IMR-90 (cell line): ENCODE measurements at regions not wholly inside any gene's neighbourhood (a gene's known extent, or its start where the extent isn't known, plus 50 kb on each side); places are given as distances from the start of the nearest gene placed in this dataset.
A peak's percentile ranks its signal among the peaks of the same experiment; 100 is the strongest.

Experiments
- ATAC-seq: fragments of 200-7000 bp; cut with Tn5 transposase; 2 replicates; pipeline ENCODE4 v1.9.1; 2020; ENCODE audit warnings: low read depth, mild to moderate bottlenecking, moderate library complexity
- BruUV-seq: library from RNA; stranded (reverse); fragments of 400-500 nt; replicated peaks from 2 replicates; lab custom pipeline; 2021; lab: Mats Ljungman, UMichigan
- CTCF ChIA-PET: fragments of 300-600 bp; formaldehyde crosslinking; extraction: SDS; loops from one replicate; lab custom pipeline; 2021; ENCODE audit warnings: antibody characterized with exemption; lab: Yijun Ruan, JAX
- POLR2A ChIA-PET: fragments of 300-600 bp; sonication (Branson Sonifier 250); formaldehyde crosslinking; loops from one replicate; lab custom pipeline; 2022; ENCODE audit warnings: antibody characterized with exemption; ENCODE audit not compliant: unreplicated experiment; lab: Charles Lee
- DNase-seq: peaks from one replicate; pipeline ENCODE4 v3.0.0; 2013
- H2AFZ ChIP-seq: replicated peaks from 2 replicates; pipeline ENCODE3; 2013; ENCODE audit warnings: low read length, mild to moderate bottlenecking; ENCODE audit not compliant: poor library complexity
- H2AK5ac ChIP-seq: 2 replicates; pipeline ENCODE4 v1.6.1; 2013; ENCODE audit warnings: low read depth, low read length, inconsistent platforms
- H2AK9ac ChIP-seq: replicated peaks from 2 replicates; pipeline ENCODE3; 2013; ENCODE audit warnings: mild to moderate bottlenecking, low read depth, low read length, moderate library complexity; ENCODE audit not compliant: poor library complexity
- H2BK120ac ChIP-seq: 2 replicates; pipeline ENCODE4 v1.6.1; 2013; ENCODE audit warnings: low read depth, low read length, inconsistent platforms
- H2BK15ac ChIP-seq: 3 replicates; pipeline ENCODE4 v1.6.1; 2013; ENCODE audit warnings: low read depth, low read length, inconsistent platforms
- H2BK20ac ChIP-seq: 2 replicates; pipeline ENCODE4 v1.6.1; 2013; ENCODE audit warnings: low read depth, mild to moderate bottlenecking, inconsistent platforms, low read length, moderate library complexity
- H2BK5ac ChIP-seq: 2 replicates; pipeline ENCODE4 v1.6.1; 2013; ENCODE audit warnings: mild to moderate bottlenecking, low read depth, low read length, inconsistent platforms; ENCODE audit not compliant: poor library complexity, severe bottlenecking
- H3K14ac ChIP-seq: replicated peaks from 2 replicates; pipeline ENCODE4 v1.6.1; 2013; ENCODE audit warnings: low read depth, low read length, inconsistent platforms
- H3K18ac ChIP-seq: 2 replicates; pipeline ENCODE4 v1.6.1; 2013; ENCODE audit warnings: low read depth, low read length, control low read depth
- H3K23ac ChIP-seq: 2 replicates; pipeline ENCODE4 v1.6.1; 2013; ENCODE audit warnings: low read depth, low read length, inconsistent platforms
- H3K27ac ChIP-seq: 2 replicates; pipeline ENCODE4 v1.5.1; 2013; ENCODE audit warnings: mild to moderate bottlenecking, control low read depth, low read length; ENCODE audit not compliant: insufficient read depth
- H3K27me3 ChIP-seq: 2 replicates; pipeline ENCODE4 v1.6.1; 2013; ENCODE audit warnings: low read length; ENCODE audit not compliant: control insufficient read depth, insufficient read depth
- H3K36me3 ChIP-seq: 2 replicates; pipeline ENCODE4 v1.6.1; 2013; ENCODE audit warnings: low read length, mixed read lengths; ENCODE audit not compliant: control insufficient read depth, insufficient read depth
- H3K4ac ChIP-seq: 2 replicates; pipeline ENCODE4 v1.6.1; 2013; ENCODE audit warnings: low read depth, low read length, inconsistent platforms
- H3K4me1 ChIP-seq: 2 replicates; pipeline ENCODE4 v1.6.1; 2013; ENCODE audit warnings: low read length, mixed read lengths; ENCODE audit not compliant: control insufficient read depth, insufficient read depth
- H3K4me2 ChIP-seq: 2 replicates; pipeline ENCODE4 v1.6.1; 2013; ENCODE audit warnings: low read depth, mild to moderate bottlenecking, control low read depth, low read length, moderate library complexity
- H3K4me3 ChIP-seq: 2 replicates; pipeline ENCODE4 v1.5.1; 2013; ENCODE audit warnings: low read depth, mild to moderate bottlenecking, control low read depth, low read length, moderate library complexity; ENCODE audit not compliant: insufficient read depth
- H3K56ac ChIP-seq: 2 replicates; pipeline ENCODE4 v1.6.1; 2013; ENCODE audit warnings: low read length, inconsistent platforms; ENCODE audit not compliant: insufficient read depth; ENCODE audit errors: extremely low read depth
- H3K79me1 ChIP-seq, 2 experiments: 2 replicates each; pipeline ENCODE4 v1.6.1; 2013; ENCODE audit warnings: low read length in 2 of 2, inconsistent platforms in 1 of 2, low read depth in 1 of 2
- H3K9ac ChIP-seq: 2 replicates; pipeline ENCODE4 v1.6.1; 2013; ENCODE audit warnings: low read depth, low read length, control low read depth
- H3K9me1 ChIP-seq: 2 replicates; pipeline ENCODE4 v1.6.1; 2013; ENCODE audit warnings: low read length, inconsistent platforms; ENCODE audit not compliant: insufficient read depth
- H3K9me3 ChIP-seq: 2 replicates; pipeline ENCODE4 v1.6.1; 2013; ENCODE audit warnings: low read length; ENCODE audit not compliant: control insufficient read depth, insufficient read depth
- H4K20me1 ChIP-seq: 2 replicates; pipeline ENCODE4 v1.6.1; 2013; ENCODE audit warnings: low read length, inconsistent platforms; ENCODE audit not compliant: insufficient read depth
- H4K5ac ChIP-seq: 2 replicates; pipeline ENCODE4 v1.6.1; 2013; ENCODE audit warnings: mild to moderate bottlenecking, low read depth, low read length, control low read depth
- H4K8ac ChIP-seq, 2 experiments: 2 replicates each; pipeline ENCODE4 v1.6.1; 2013; ENCODE audit warnings: low read depth in 2 of 2, low read length in 2 of 2, control low read depth in 1 of 2, inconsistent platforms in 1 of 2
- H4K91ac ChIP-seq: 2 replicates; pipeline ENCODE4 v1.6.1; 2013; ENCODE audit warnings: low read depth, low read length, inconsistent platforms; ENCODE audit not compliant: insufficient read depth
- BHLHE40 ChIP-seq: fragments of 150-350 bp; IDR thresholded peaks from 2 replicates; pipeline ENCODE4 v1.6.1; 2016; ENCODE audit warnings: mild to moderate bottlenecking, low read depth, low read length
- CHD1 ChIP-seq: IDR thresholded peaks from 2 replicates; pipeline ENCODE4 v1.6.1; 2012; ENCODE audit warnings: low read depth, low read length, improper control_type of control experiment
- CTCF ChIP-seq: conservative IDR thresholded peaks from 2 replicates; pipeline ENCODE4 v1.5.1; 2012; ENCODE audit warnings: mild to moderate bottlenecking, low read depth, low read length, improper control_type of control experiment
- ELK1 ChIP-seq: fragments of 150-350 bp; IDR thresholded peaks from 2 replicates; pipeline ENCODE4 v1.6.1; 2016; ENCODE audit warnings: low read depth, mild to moderate bottlenecking, low read length, moderate library complexity, borderline replicate concordance
- FOS ChIP-seq: fragments of 150-350 bp; IDR thresholded peaks from 2 replicates; pipeline ENCODE4 v1.6.1; 2016; ENCODE audit warnings: low read depth, low read length
- MAZ ChIP-seq: IDR thresholded peaks from 2 replicates; pipeline ENCODE4 v1.6.1; 2012; ENCODE audit warnings: low read depth, mild to moderate bottlenecking, low read length, improper control_type of control experiment, moderate library complexity, borderline replicate concordance
- POLR2A ChIP-seq: IDR thresholded peaks from 2 replicates; pipeline ENCODE4 v1.6.1; 2012; ENCODE audit warnings: mild to moderate bottlenecking, low read depth, low read length
- RAD21 ChIP-seq: IDR thresholded peaks from 2 replicates; pipeline ENCODE4 v1.6.1; 2012; ENCODE audit warnings: low read length, improper control_type of control experiment
- RCOR1 ChIP-seq: IDR thresholded peaks from 2 replicates; pipeline ENCODE4 v1.6.1; 2012; ENCODE audit warnings: mild to moderate bottlenecking, low read length, improper control_type of control experiment; ENCODE audit not compliant: insufficient replicate concordance
- RFX5 ChIP-seq: IDR thresholded peaks from 2 replicates; pipeline ENCODE4 v1.8.0; 2012; ENCODE audit warnings: low read depth, mild to moderate bottlenecking, low read length, moderate library complexity
- SMC3 ChIP-seq: fragments of 150-350 bp; IDR thresholded peaks from 2 replicates; pipeline ENCODE4 v1.6.1; 2016; ENCODE audit warnings: low read depth, mild to moderate bottlenecking, antibody characterized with exemption, low read length, moderate library complexity
- USF2 ChIP-seq: fragments of 150-350 bp; IDR thresholded peaks from 2 replicates; pipeline ENCODE4 v1.6.1; 2017; ENCODE audit warnings: mild to moderate bottlenecking, antibody characterized with exemption, low read length, low read depth
- WGBS, 2 experiments: methylation state at CpG; one replicate each; pipeline versions ENCODE4 v1.1.5 to v1.1.7; 2013; ENCODE audit warnings: missing lambda C conversion rate in 2 of 2; ENCODE audit not compliant: insufficient read length in 1 of 2; ENCODE audit errors: extremely low coverage in 2 of 2; 5-methylcytosine and 5-hydroxymethylcytosine counted together
- dilution Hi-C: fragments of 300-500 bp; cut with HindIII; formaldehyde crosslinking; loops from one replicate; pipeline ENCODE4 v1.14.3; 2018; ENCODE audit warnings: low sequenced_read_pairs; ENCODE audit not compliant: unreplicated experiment
- in situ Hi-C: fragments of 300-500 bp; cut with MboI; formaldehyde crosslinking; loops from 3 replicates; pipeline ENCODE4 v1.14.3; 2019; ENCODE audit warnings: low sequenced_read_pairs, inconsistent platforms, mixed read lengths
- intact Hi-C: fragments of 100-400 bp; cut with micrococcal nuclease; formaldehyde crosslinking; loops from 2 replicates; pipeline ENCODE4 v1.10.0; 2022

- TF ChIP-seq RCOR1: no peak
These were observed 119.2 kb downstream of the MRPL14 start (continued) for GRCh38 chr6:44007818-44008621.

- peak overlapping the region; percentile 67 for H2BK120ac ChIP-seq
- dilution Hi-C loops: no loop called here
- CTCF ChIA-PET: no interaction called here
- peak overlapping the region; percentile 2; the same call in 1 of the 2 replicates for H3K27ac ChIP-seq
- H3K56ac ChIP-seq: no peak overlapping the region
- no peak for ATAC-seq
- H3K4ac ChIP-seq: peak overlapping the region; percentile 81
- peak overlapping the region; percentile 17 for H2AK9ac ChIP-seq
- H4K8ac ChIP-seq: peak overlapping the region; percentile 36 to 57; a peak in 3 of 4 replicates
- no peaks in the 10 kb centered on the region for H3K9me3 ChIP-seq
- peak overlapping the region; percentile 57 for H2AFZ ChIP-seq
- no peaks in the 10 kb centered on the region for H3K36me3 ChIP-seq
- POLR2A ChIA-PET: no interaction called here
- H4K5ac ChIP-seq: peak overlapping the region; percentile 78
- peaks cover 44% of the 10 kb centered on the region for H3K4me1 ChIP-seq
- peak overlapping the region; percentile 57 for H2BK5ac ChIP-seq
- no peak for DNase-seq
- no peak overlapping the region for H3K4me2 ChIP-seq
- H3K14ac ChIP-seq: peak overlapping the region; percentile 55; the same call in 1 of the 2 replicates
- H2AK5ac ChIP-seq: peak overlapping the region; percentile 85
- peak overlapping the region; percentile 76; the same call in 1 of the 2 replicates for H4K91ac ChIP-seq
- peaks cover 22% of the 10 kb centered on the region for H3K9me1 ChIP-seq
- H3K23ac ChIP-seq: 0 out of 2 replicates have a peak overlapping the region, but pooled peaks have one; percentile 29
- no peak overlapping the region for H3K9ac ChIP-seq
- H3K4me3 ChIP-seq: no peak overlapping the region
- WGBS, 2 experiments: no CpG with 5 or more reads among the region's 6 CpGs
- H2BK20ac ChIP-seq: peak overlapping the region; percentile 92
- no peaks in the 10 kb centered on the region for H3K79me1 ChIP-seq
- H3K27me3 ChIP-seq: no peaks in the 10 kb centered on the region
- in situ Hi-C loops: no loop called here
- H4K20me1 ChIP-seq: no peaks in the 10 kb centered on the region
- H2BK15ac ChIP-seq: peak overlapping the region; percentile 54; the same call in 1 of the 3 replicates
- intact Hi-C loops: no loop called here
- no TSS peak for BruUV-seq
- H3K18ac ChIP-seq: peak overlapping the region; percentile 27
- TF ChIP-seq RFX5: no peak
- TF ChIP-seq ELK1: no peak
- no peak for TF ChIP-seq BHLHE40
- TF ChIP-seq POLR2A: no peak
- TF ChIP-seq CHD1: no peak
- TF ChIP-seq SMC3: no peak
- TF ChIP-seq USF2: no peak
- TF ChIP-seq CTCF: no peak
- no peak for TF ChIP-seq RAD21
- no peak for TF ChIP-seq FOS
- no peak for TF ChIP-seq RCOR1
- no peak for TF ChIP-seq MAZ
These were observed 120.4 kb downstream of the MRPL14 start for GRCh38 chr6:44006872-44007303.
